Muscle of leg (tissue), 3 donors: ENCODE measurements at regions not wholly inside any gene's neighbourhood (a gene's known extent, or its start where the extent isn't known, plus 50 kb on each side); places are given as distances from the start of the nearest gene placed in this dataset.
A peak's percentile ranks its signal among the peaks of the same experiment; 100 is the strongest.
"Not testable (repeated sequence)": the region's sequence is repeated elsewhere in the genome, so short reads cannot be mapped to it uniquely, and the experiment has no call there.

Experiments
- DNase-seq: peaks from one replicate; pipeline ENCODE4 v3.0.0; 2013
- H3K27ac ChIP-seq: one replicate; pipeline ENCODE4 v1.5.1; 2013; ENCODE audit warnings: mild to moderate bottlenecking, low read length, control low read depth
- H3K27me3 ChIP-seq: one replicate; pipeline ENCODE4 v1.6.1; 2013; ENCODE audit warnings: low read length; ENCODE audit not compliant: control insufficient read depth, insufficient read depth
- H3K36me3 ChIP-seq: one replicate; pipeline ENCODE4 v1.6.1; 2013; ENCODE audit warnings: low read length; ENCODE audit not compliant: control insufficient read depth, insufficient read depth
- H3K4me1 ChIP-seq: one replicate; pipeline ENCODE4 v1.6.1; 2013; ENCODE audit warnings: low read length; ENCODE audit not compliant: control insufficient read depth, insufficient read depth
- H3K4me3 ChIP-seq: one replicate; pipeline ENCODE4 v1.5.1; 2013; ENCODE audit warnings: low read length, control low read depth
- H3K9me3 ChIP-seq: replicated peaks from 2 replicates; pipeline ENCODE4 v1.6.1; 2013; ENCODE audit warnings: low read depth, low read length; ENCODE audit not compliant: control insufficient read depth
- WGBS: methylation state at CpG from one replicate; pipeline ENCODE4 v1.1.5; 2013; ENCODE audit warnings: missing lambda C conversion rate; ENCODE audit not compliant: insufficient coverage; 5-methylcytosine and 5-hydroxymethylcytosine counted together

DNA sequence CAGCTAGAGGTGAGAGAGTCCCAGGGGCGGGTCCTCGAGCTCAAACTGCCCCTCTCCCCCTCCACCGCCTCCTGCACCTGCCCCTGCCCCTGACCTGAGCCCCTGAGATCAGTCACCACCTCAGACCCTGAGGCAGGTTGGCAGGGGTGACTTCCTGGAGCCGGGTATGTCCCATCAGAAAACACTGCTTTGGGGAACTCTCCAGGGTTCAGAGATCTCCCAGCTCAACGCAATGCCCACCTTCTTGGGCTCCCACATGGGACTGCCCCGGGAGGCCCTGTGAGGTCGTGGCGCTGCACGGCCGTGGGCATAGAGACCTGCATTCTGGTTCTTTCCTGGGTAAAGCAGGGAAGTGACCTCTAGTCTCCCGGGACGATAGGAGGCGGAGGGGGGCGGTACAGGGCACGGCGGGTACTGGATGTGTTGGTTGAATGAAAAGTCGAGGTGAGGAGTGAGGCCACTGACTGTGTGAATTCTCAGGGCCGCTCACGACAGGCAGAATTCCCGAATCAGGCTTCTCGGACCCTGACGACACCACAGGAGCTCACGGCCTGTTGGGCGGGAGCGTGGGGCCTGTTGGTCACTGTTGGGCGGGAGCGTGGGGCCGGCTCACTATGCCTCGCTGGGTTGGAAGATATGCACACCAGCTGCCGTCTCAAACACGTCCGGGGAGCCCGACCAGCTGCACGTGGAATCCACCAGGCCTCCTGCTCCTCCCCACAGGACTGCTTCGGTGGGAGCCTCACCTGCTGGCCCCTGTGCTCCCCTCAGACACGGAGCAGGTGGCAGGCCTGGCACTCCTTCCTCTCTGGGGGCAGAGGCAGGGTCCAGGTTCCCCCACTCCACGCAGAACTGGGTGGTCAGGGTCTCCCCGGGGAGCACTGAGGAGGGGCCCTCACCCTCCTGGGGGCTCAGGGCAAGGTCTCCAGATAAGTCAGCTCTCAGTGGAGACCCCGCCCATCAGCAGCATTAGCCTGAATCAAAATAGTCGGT, 178.0 kb upstream of the PPP1R26 start:
- Histone ChIP-seq H3K4me3 (no peak overlapping the region), H3K4me1 (peaks cover 4% of the 10 kb centered on the region), H3K27me3 (peaks cover 49% of the 10 kb centered on the region), H3K27ac (no peak overlapping the region), H3K9me3 (no peaks in the 10 kb centered on the region), H3K36me3 (no peaks in the 10 kb centered on the region)
- WGBS = 49% methylated on average over 36 of the region's 40 CpGs
- DNase-seq = no peak

DNA sequence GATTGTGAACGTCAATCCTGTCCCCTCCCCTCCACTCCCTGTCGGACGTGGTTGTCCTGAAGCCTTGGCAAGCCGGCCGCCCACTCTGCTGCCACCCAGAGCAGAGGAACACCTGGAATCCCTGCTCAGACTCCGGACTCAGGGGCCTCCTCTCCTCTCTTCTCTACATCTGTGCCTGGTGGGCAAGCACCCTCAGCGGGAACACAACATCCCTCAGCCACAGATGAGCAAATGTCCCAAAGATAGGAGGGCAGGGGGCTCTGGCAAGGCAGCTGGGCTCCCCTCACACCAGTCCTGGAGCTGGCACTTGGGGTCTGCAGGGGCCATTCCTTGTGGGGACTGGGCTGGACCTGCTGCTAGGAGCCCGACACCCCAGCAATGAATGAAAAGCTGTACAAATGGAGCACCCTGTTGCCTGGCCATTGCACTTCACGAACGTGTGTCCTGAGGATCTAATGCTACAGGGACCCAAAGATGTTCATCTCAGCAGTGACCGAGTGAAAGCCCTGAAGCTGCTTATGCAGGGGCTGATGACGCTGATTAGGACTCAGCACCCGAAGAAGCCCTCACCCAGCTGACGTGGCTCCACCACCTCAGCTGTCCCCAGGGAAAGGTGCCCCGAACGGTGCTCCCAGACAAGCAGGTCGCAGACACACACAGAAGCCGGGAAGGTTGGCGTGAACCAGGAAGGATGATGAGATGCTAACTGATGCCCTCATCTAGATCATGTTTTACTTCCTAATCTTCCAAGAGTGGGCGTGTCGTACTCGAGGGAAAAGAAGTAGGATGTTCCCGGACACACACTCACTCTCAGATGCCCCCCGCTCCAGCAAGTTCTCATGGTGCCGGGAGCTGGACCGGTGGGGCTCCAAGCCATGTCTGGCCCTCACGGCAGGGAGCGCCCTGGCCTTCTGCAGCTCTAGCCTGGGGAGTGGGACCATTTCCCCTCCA, 177.0 kb upstream of the PPP1R26 start:
- 77% methylated on average over 23 of the region's 28 CpGs for WGBS
- H3K4me1 ChIP-seq = peaks cover 11% of the 10 kb centered on the region
- no peak for DNase-seq
- H3K27me3 ChIP-seq = peaks cover 52% of the 10 kb centered on the region
- H3K4me3 ChIP-seq = no peak overlapping the region
- no peak overlapping the region for H3K27ac ChIP-seq
- H3K36me3 ChIP-seq = no peaks in the 10 kb centered on the region
- no peaks in the 10 kb centered on the region for H3K9me3 ChIP-seq

GRCh38 chr9:135303280-135303647, 176.3 kb upstream of the PPP1R26 start:
- DNase-seq = no peak
- H3K27ac ChIP-seq = no peak overlapping the region
- WGBS = 13% methylated on average over 1 of the region's 3 CpGs
- H3K4me1 ChIP-seq = peaks cover 14% of the 10 kb centered on the region
- H3K9me3 ChIP-seq = no peaks in the 10 kb centered on the region
- no peak overlapping the region for H3K4me3 ChIP-seq
- no peaks in the 10 kb centered on the region for H3K36me3 ChIP-seq
- peaks cover 52% of the 10 kb centered on the region for H3K27me3 ChIP-seq

GRCh38 chr9:135303865-135304499, 175.6 kb upstream of the PPP1R26 start:
- no peaks in the 10 kb centered on the region for H3K9me3 ChIP-seq
- peaks cover 19% of the 10 kb centered on the region for H3K4me1 ChIP-seq
- H3K27me3 ChIP-seq = peaks cover 53% of the 10 kb centered on the region
- H3K4me3 ChIP-seq = no peak overlapping the region
- no peaks in the 10 kb centered on the region for H3K36me3 ChIP-seq
- H3K27ac ChIP-seq = no peak overlapping the region
- no peak for DNase-seq

DNA sequence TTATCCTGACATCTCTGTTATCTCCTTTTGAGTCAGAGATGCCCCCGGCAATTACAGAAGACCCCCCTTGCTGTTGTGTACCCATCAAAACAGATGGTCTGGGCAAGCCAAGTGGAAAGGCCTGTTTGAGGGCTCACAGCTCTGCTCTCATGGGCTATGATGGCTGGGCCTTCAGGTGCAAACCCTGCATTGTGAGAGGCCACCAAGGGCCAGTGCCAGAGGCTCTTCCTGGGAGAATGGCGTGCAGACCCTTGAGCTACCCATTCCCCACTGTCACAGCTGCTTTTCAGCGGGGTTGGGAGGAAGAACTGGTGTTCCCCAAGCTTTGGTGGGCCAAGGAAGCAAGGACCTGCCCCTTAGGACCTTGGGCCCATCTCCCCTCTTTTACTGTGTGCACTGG, 174.7 kb upstream of the PPP1R26 start:
- DNase-seq = no peak
- no peaks in the 10 kb centered on the region for H3K9me3 ChIP-seq
- H3K4me1 ChIP-seq = peaks cover 19% of the 10 kb centered on the region
- no peak overlapping the region for H3K4me3 ChIP-seq
- peaks cover 58% of the 10 kb centered on the region for H3K27me3 ChIP-seq
- no peak overlapping the region for H3K27ac ChIP-seq
- no peaks in the 10 kb centered on the region for H3K36me3 ChIP-seq
- WGBS = 100% methylated on average over 2 of the region's 3 CpGs

GRCh38 chr9:135305546-135306180, 173.9 kb upstream of the PPP1R26 start:
- Histone ChIP-seq H3K27ac (no peak overlapping the region), H3K9me3 (no peaks in the 10 kb centered on the region), H3K36me3 (no peaks in the 10 kb centered on the region), H3K4me1 (peaks cover 19% of the 10 kb centered on the region), H3K27me3 (peaks cover 57% of the 10 kb centered on the region), H3K4me3 (no peak overlapping the region)
- WGBS = 70% methylated on average over 8 of the region's 12 CpGs
- DNase-seq = no peak

DNA sequence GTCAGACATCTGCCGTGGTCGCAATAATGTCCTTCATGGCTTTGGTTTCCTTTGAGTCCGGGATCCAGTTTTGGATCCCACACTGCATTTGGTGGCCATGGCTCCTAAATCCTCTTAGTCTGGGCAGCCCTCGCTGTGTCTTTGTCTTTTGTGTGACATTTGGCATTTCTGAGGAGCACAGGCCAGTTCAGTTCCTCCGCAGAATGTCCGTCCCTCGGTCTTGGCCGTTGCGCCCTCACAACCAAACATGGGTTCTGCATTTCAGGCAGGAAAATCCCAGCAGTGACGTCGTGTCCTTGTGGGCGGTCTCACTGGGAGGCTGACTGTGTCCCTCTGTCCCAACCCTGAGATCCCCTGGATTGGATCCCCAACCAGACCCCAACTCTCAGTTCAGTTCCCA, 172.9 kb upstream of the PPP1R26 start:
- WGBS = 65% methylated on average over 12 of the region's 12 CpGs
- H3K36me3 ChIP-seq = no peaks in the 10 kb centered on the region
- H3K27me3 ChIP-seq = peaks cover 46% of the 10 kb centered on the region
- no peak overlapping the region for H3K4me3 ChIP-seq
- no peak overlapping the region for H3K27ac ChIP-seq
- peaks cover 19% of the 10 kb centered on the region for H3K4me1 ChIP-seq
- no peaks in the 10 kb centered on the region for H3K9me3 ChIP-seq
- no peak for DNase-seq

- DNase-seq = peak; percentile 65
- H3K36me3 ChIP-seq = no peaks in the 10 kb centered on the region
- WGBS = 66% methylated on average over 8 of the region's 8 CpGs
Measured at GRCh38 chr9:135307300-135307699, 172.3 kb upstream of the PPP1R26 start.

DNA sequence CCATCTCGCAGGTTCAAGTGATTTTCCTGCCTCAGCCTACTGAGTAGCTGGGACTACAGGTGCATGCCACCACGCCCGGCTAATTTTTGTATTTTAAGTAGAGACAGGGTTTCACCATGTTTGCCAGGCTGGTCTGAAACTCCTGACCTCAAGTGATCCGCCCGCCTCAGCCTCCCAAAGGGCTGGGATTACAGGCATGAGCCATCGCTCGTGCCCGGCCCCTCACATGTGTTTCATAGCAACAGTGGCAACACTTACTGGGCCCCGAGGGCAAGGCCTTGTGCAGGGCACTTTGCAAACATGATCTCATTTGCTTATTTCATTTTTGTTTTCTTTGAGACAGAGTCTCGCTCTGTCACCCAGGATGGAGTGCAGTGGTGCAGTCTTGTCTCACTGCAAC, 171.7 kb upstream of the PPP1R26 start:
- H3K4me1 ChIP-seq = peaks cover 17% of the 10 kb centered on the region
- not testable (repeated sequence) for H3K4me3 ChIP-seq, H3K9me3 ChIP-seq, H3K27ac ChIP-seq, H3K36me3 ChIP-seq
- DNase-seq = peak; percentile 18
- whole genome bisulfite sequencing = 79% methylated on average over 9 of the region's 10 CpGs
- H3K27me3 ChIP-seq = peaks cover 36% of the 10 kb centered on the region

More at GRCh38 chr9:135307300-135307699, 172.3 kb upstream of the PPP1R26 start:
- H3K27ac ChIP-seq = peak overlapping the region; percentile 21
- no peaks in the 10 kb centered on the region for H3K9me3 ChIP-seq
- peaks cover 19% of the 10 kb centered on the region for H3K4me1 ChIP-seq
- no peak overlapping the region for H3K4me3 ChIP-seq
- H3K27me3 ChIP-seq = peaks cover 42% of the 10 kb centered on the region
